GM06990 (cell line): ENCODE measurements at regions not wholly inside any gene's neighbourhood (a gene's known extent, or its start where the extent isn't known, plus 50 kb on each side); places are given as distances from the start of the nearest gene placed in this dataset.
"Not testable (repeated sequence)": the region's sequence is repeated elsewhere in the genome, so short reads cannot be mapped to it uniquely, and the experiment has no call there.

Experiments used
- DNase-seq: peaks from one replicate; pipeline ENCODE4 v3.0.0-alpha.2; 2011; ENCODE audit not compliant: insufficient read length; ENCODE audit errors: extremely low read depth
- H3K27me3 ChIP-seq: replicated peaks from 2 replicates; pipeline ENCODE4 v1.6.0; 2011; ENCODE audit warnings: low read length; ENCODE audit not compliant: control insufficient read depth, insufficient read depth
- H3K36me3 ChIP-seq: 2 replicates; pipeline ENCODE4 v1.5.1; 2011; ENCODE audit warnings: low read length; ENCODE audit not compliant: control insufficient read depth, insufficient read depth
- H3K4me3 ChIP-seq: replicated peaks from 2 replicates; pipeline ENCODE4 v1.5.1; 2011; ENCODE audit warnings: low read depth, mild to moderate bottlenecking, control low read depth, low read length
- TF ChIP-seq, protein P1 (sequence below): IDR thresholded peaks from 2 replicates; pipeline ENCODE4 v1.5.1; 2011; ENCODE audit warnings: low read length, control low read depth, mild to moderate bottlenecking, inconsistent platforms; ENCODE audit not compliant: insufficient read depth, poor library complexity, severe bottlenecking

GRCh38 chr5:175337680-175338079 lies 106.3 kb downstream of the DRD1 start:
- TF ChIP-seq, protein P1, sequence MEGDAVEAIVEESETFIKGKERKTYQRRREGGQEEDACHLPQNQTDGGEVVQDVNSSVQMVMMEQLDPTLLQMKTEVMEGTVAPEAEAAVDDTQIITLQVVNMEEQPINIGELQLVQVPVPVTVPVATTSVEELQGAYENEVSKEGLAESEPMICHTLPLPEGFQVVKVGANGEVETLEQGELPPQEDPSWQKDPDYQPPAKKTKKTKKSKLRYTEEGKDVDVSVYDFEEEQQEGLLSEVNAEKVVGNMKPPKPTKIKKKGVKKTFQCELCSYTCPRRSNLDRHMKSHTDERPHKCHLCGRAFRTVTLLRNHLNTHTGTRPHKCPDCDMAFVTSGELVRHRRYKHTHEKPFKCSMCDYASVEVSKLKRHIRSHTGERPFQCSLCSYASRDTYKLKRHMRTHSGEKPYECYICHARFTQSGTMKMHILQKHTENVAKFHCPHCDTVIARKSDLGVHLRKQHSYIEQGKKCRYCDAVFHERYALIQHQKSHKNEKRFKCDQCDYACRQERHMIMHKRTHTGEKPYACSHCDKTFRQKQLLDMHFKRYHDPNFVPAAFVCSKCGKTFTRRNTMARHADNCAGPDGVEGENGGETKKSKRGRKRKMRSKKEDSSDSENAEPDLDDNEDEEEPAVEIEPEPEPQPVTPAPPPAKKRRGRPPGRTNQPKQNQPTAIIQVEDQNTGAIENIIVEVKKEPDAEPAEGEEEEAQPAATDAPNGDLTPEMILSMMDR = no peak
- Histone ChIP-seq H3K4me3 (no peak overlapping the region), H3K36me3 (no peaks in the 10 kb centered on the region), H3K27me3 (no peaks in the 10 kb centered on the region; the same call in 1 of the 2 replicates)
- no peak for DNase-seq

- DNase-seq = no peak
- H3K36me3 ChIP-seq = no peaks in the 10 kb centered on the region
- no peaks in the 10 kb centered on the region; the same call in 1 of the 2 replicates for H3K27me3 ChIP-seq
- TF ChIP-seq, protein P1 = no peak
- H3K4me3 ChIP-seq = no peak overlapping the region
Observed at GRCh38 chr5:175336781-175337180, 107.2 kb downstream of the DRD1 start.

DNA sequence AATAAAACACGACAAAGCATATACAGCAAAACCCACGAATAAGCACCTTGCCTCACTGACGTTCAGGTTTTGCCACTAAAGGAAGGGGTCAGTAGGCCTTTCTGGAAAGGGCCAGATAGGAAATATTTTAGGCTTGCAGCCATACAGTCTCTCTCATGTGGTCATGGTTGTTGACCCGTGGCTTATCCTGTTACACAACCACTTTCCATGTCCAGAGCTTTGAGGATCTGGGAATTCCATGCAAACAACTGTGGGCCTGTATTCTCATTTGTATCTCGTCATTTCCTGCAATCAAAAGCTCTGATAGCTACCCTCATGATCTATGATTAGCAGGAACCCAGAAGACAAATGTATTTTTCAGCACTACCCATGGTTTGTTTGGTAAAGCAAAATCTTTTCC lies 108.3 kb downstream of the DRD1 start:
- TF ChIP-seq, protein P1 = no peak
- Histone ChIP-seq H3K4me3 (no peak overlapping the region), H3K36me3 (no peaks in the 10 kb centered on the region), H3K27me3 (no peaks in the 10 kb centered on the region)
- DNase-seq = no peak

GRCh38 chr5:175331173-175332036 lies 112.6 kb downstream of the DRD1 start:
- not testable (repeated sequence) for H3K36me3 ChIP-seq, H3K4me3 ChIP-seq, H3K27me3 ChIP-seq, DNase-seq

DNA sequence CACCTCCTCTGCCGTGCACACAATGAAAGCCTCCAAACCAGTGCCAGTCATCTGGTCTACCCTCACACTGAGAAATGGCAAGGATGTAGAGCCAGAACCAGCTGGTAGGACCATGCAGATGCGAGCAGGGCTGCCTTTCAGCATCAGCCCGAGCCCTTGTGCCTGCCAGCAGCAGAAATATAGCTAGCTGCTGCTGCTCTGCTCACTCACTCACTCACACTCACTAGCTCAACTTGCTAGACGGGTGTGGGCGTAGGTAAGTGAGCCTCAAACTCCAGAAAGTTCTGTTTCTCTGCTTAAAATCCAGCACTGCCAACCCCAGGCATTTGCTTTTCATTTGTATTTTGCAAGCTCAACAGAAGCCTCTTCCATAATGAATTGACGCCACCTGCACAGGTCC lies 114.0 kb downstream of the DRD1 start:
- H3K27me3 ChIP-seq = no peaks in the 10 kb centered on the region; the same call in 1 of the 2 replicates
- H3K36me3 ChIP-seq = no peaks in the 10 kb centered on the region
- DNase-seq = no peak
- no peak overlapping the region for H3K4me3 ChIP-seq
- TF ChIP-seq, protein P1 = no peak

GRCh38 chr5:175328687-175329086 lies 115.3 kb downstream of the DRD1 start:
- H3K27me3 ChIP-seq = no peaks in the 10 kb centered on the region; the same call in 1 of the 2 replicates
- no peak for DNase-seq
- no peak overlapping the region for H3K4me3 ChIP-seq
- no peaks in the 10 kb centered on the region for H3K36me3 ChIP-seq
- TF ChIP-seq, protein P1 = no peak
